HepG2 (cell line): ENCODE measurements at regions not wholly inside any gene's neighbourhood (a gene's known extent, or its start where the extent isn't known, plus 50 kb on each side); places are given as distances from the start of the nearest gene placed in this dataset.

ENCODE experiments used
- ATAC-seq: fragments of 200-7000 bp; cut with Tn5 transposase; 3 replicates; pipeline ENCODE4 v1.9.1; 2020; ENCODE audit warnings: mild to moderate bottlenecking, moderate library complexity
- BruUV-seq: library from RNA; stranded (reverse); fragments of 400-500 nt; replicated peaks from 2 replicates; lab custom pipeline; 2021; lab: Mats Ljungman, UMichigan
- CTCF ChIA-PET: fragments of 300-600 bp; formaldehyde crosslinking; extraction: SDS; loops from one replicate; lab custom pipeline; 2021; ENCODE audit warnings: low total read pairs, inconsistent platforms, low intra/inter-chr PET ratio; lab: Yijun Ruan, JAX
- POLR2A ChIA-PET: fragments of 350-600 bp; sonication (Branson Sonifier 250); formaldehyde crosslinking; loops from one replicate; lab custom pipeline; 2020; ENCODE audit warnings: antibody characterized with exemption, inconsistent platforms; lab: Yijun Ruan, JAX
- DNase-seq: peaks from one replicate; pipeline ENCODE4 v3.0.0-alpha.2; 2015; ENCODE audit warnings: low spot score
- FAIRE-seq: peaks from 3 replicates; lab custom pipeline; 2011; peaks lifted over from hg19 to GRCh38; lab: Jason Lieb, UNC
- H2AFZ ChIP-seq: one replicate; pipeline ENCODE4 v1.6.1; 2011; ENCODE audit warnings: low read length, inconsistent platforms
- H3K27ac ChIP-seq: fragments of 300-600 bp; 3 replicates; pipeline ENCODE4 v1.8.0; 2011; ENCODE audit warnings: mixed run types, mild to moderate bottlenecking, mixed read lengths, low read length, inconsistent platforms; ENCODE audit not compliant: insufficient read depth; ENCODE audit errors: extremely low read length
- H3K27me3 ChIP-seq, 2 experiments: fragments of 200-600 bp in 1 of 2; 2 replicates in 1 of 2; 3 replicates in 1 of 2; pipeline versions ENCODE4 v1.6.0 to v1.8.0; 2011; ENCODE audit warnings: low read length in 2 of 2, mild to moderate bottlenecking in 2 of 2, moderate library complexity in 2 of 2, inconsistent platforms in 1 of 2; ENCODE audit not compliant: insufficient read depth in 2 of 2, control insufficient read depth in 1 of 2
- H3K36me3 ChIP-seq, 2 experiments: fragments of 200-600 bp in 1 of 2; replicated peaks in 1 of 2; 2 replicates in 1 of 2; 3 replicates in 1 of 2; pipeline versions ENCODE4 v1.5.1 to v1.8.0; 2011; ENCODE audit warnings: low read length in 2 of 2, inconsistent platforms in 1 of 2; ENCODE audit not compliant: insufficient read depth in 2 of 2, control insufficient read depth in 1 of 2
- H3K4me1 ChIP-seq: 2 replicates; pipeline ENCODE4 v1.5.1; 2012; ENCODE audit warnings: low read length, inconsistent platforms; ENCODE audit not compliant: insufficient read depth
- H3K4me2 ChIP-seq: 2 replicates; pipeline ENCODE4 v1.6.0; 2011; ENCODE audit warnings: low read depth, low read length, inconsistent platforms
- H3K4me3 ChIP-seq, 3 experiments: fragments of 200-600 bp in 1 of 3; sonication (generic), shearing (Covaris generic) in 1 of 3; replicated peaks in 1 of 3; 2 replicates each; pipeline ENCODE4 v1.5.1; 2011 to 2016; ENCODE audit warnings: low read length in 3 of 3, inconsistent platforms in 2 of 3, low read depth in 2 of 3, mild to moderate bottlenecking in 2 of 3, control low read depth in 1 of 3, mixed read lengths in 1 of 3; ENCODE audit not compliant: insufficient read depth in 1 of 3
- H3K79me2 ChIP-seq: one replicate; pipeline ENCODE4 v1.6.1; 2011; ENCODE audit warnings: low read length, inconsistent platforms; ENCODE audit not compliant: insufficient read depth
- H3K9ac ChIP-seq: 2 replicates; pipeline ENCODE4 v1.6.0; 2011; ENCODE audit warnings: mild to moderate bottlenecking, low read depth, low read length, inconsistent platforms; ENCODE audit not compliant: insufficient read depth
- H3K9me3 ChIP-seq: 2 replicates; pipeline ENCODE4 v1.5.1; 2012; ENCODE audit warnings: mild to moderate bottlenecking, low read length
- H4K20me1 ChIP-seq: 2 replicates; pipeline ENCODE4 v1.6.0; 2011; ENCODE audit warnings: inconsistent platforms, mild to moderate bottlenecking, low read length, moderate library complexity; ENCODE audit not compliant: insufficient read depth
- FOXP4 ChIP-seq: sonication (generic); formaldehyde crosslinking; IDR thresholded peaks from 2 replicates; pipeline ENCODE4 v1.4.0; 2020; ENCODE audit warnings: missing genetic modification reagents
- HNRNPLL ChIP-seq: fragments of 200-400 bp; formaldehyde crosslinking; IDR thresholded peaks from 2 replicates; pipeline ENCODE4 v1.6.1; 2017; ENCODE audit warnings: mild to moderate bottlenecking, low read depth, low read length; ENCODE audit not compliant: poor library complexity, severe bottlenecking
- NFE2L2 ChIP-seq: fragments of 150-350 bp; IDR thresholded peaks from 2 replicates; pipeline ENCODE4 v1.6.1; 2014; ENCODE audit warnings: low read length
- RXRB ChIP-seq: IDR thresholded peaks from 2 replicates; pipeline ENCODE4 v1.6.1; 2016; ENCODE audit warnings: borderline replicate concordance, missing genetic modification reagents, missing compliant biosample characterization
- SIX4 ChIP-seq: sonication (generic); formaldehyde crosslinking; IDR thresholded peaks from 2 replicates; pipeline ENCODE4 v1.4.0; 2020; ENCODE audit warnings: missing genetic modification reagents
- SMAD1 ChIP-seq: sonication (generic); formaldehyde crosslinking; IDR thresholded peaks from 2 replicates; pipeline ENCODE4 v1.4.0; 2020; ENCODE audit warnings: missing genetic modification reagents, low read depth, mild to moderate bottlenecking, borderline replicate concordance
- TAF1 ChIP-seq: sonication (generic); formaldehyde crosslinking; IDR thresholded peaks from 2 replicates; pipeline ENCODE4 v1.4.0; 2020; ENCODE audit warnings: missing genetic modification reagents
- TOPORS ChIP-seq: sonication (generic); formaldehyde crosslinking; IDR thresholded peaks from 2 replicates; pipeline ENCODE4 v1.8.0; 2023; ENCODE audit warnings: mild to moderate bottlenecking, missing genetic modification reagents
- ZBTB20 ChIP-seq: sonication (generic); formaldehyde crosslinking; IDR thresholded peaks from 2 replicates; pipeline ENCODE4 v1.8.1; 2023; ENCODE audit warnings: missing genetic modification reagents, low read depth, mild to moderate bottlenecking, borderline replicate concordance
- ZNF484 ChIP-seq: sonication (generic); formaldehyde crosslinking; IDR thresholded peaks from 2 replicates; pipeline ENCODE4 v1.5.1; 2020; ENCODE audit warnings: mild to moderate bottlenecking, low read depth, missing genetic modification reagents, borderline replicate concordance
- ZNF605 ChIP-seq: sonication (generic); formaldehyde crosslinking; IDR thresholded peaks from 2 replicates; pipeline ENCODE4 v1.8.0; 2022; ENCODE audit warnings: mild to moderate bottlenecking, missing genetic modification reagents
- ZNF691 ChIP-seq: sonication (generic); formaldehyde crosslinking; IDR thresholded peaks from 2 replicates; pipeline ENCODE4 v1.4.0; 2020; ENCODE audit warnings: missing genetic modification reagents, low read depth, mild to moderate bottlenecking, borderline replicate concordance
- whole genome bisulfite sequencing: methylation state at CpG from one replicate; pipeline ENCODE4 v1.1.6; 2017; ENCODE audit warnings: low lambda C conversion rate; 5-methylcytosine and 5-hydroxymethylcytosine counted together
- in situ Hi-C: cut with HindIII; loops from 2 replicates; pipeline ENCODE4 v1.10.0; 2017; ENCODE audit warnings: low pct_unique_long_range_greater_than_20kb; ENCODE audit not compliant: extremely low pct_ligation_motif_present
- intact Hi-C: fragments of 100-400 bp; cut with micrococcal nuclease; formaldehyde crosslinking; loops from one replicate; pipeline ENCODE4 v1.10.0; 2022; ENCODE audit not compliant: unreplicated experiment
- TF ChIP-seq, protein P1 (sequence below): sonication (generic); formaldehyde crosslinking; IDR thresholded peaks from 2 replicates; pipeline ENCODE4 v1.4.0; 2020; ENCODE audit warnings: missing genetic modification reagents

GRCh38 chr16:79931721-79932120 lies 331.2 kb upstream of the MAF start:
- no peaks in the 10 kb centered on the region for H4K20me1 ChIP-seq
- ATAC-seq (no peak; the same call in 2 of the 3 replicates), DNase-seq (no peak), FAIRE-seq (no peak)
- CTCF ChIA-PET, result no interaction called here
- intact Hi-C loops, result no loop called here
- H3K27ac ChIP-seq, result no peak overlapping the region
- BruUV-seq, result no TSS peak
- WGBS, result 77% methylated on average over 1 of the region's 1 CpG
- TF ChIP-seq NFE2L2 (no peak), ZNF605 (CRISPR knock-in tag) (no peak), SMAD1 (CRISPR knock-in tag) (no peak), ZNF691 (no peak), RXRB (CRISPR knock-in tag) (no peak), ZBTB20 (no peak), TOPORS (CRISPR knock-in tag) (no peak), HNRNPLL (no peak), SIX4 (CRISPR knock-in tag) (no peak), ZNF484 (CRISPR knock-in tag) (no peak), FOXP4 (CRISPR knock-in tag) (no peak), TAF1 (no peak)
- TF ChIP-seq, protein P1, sequence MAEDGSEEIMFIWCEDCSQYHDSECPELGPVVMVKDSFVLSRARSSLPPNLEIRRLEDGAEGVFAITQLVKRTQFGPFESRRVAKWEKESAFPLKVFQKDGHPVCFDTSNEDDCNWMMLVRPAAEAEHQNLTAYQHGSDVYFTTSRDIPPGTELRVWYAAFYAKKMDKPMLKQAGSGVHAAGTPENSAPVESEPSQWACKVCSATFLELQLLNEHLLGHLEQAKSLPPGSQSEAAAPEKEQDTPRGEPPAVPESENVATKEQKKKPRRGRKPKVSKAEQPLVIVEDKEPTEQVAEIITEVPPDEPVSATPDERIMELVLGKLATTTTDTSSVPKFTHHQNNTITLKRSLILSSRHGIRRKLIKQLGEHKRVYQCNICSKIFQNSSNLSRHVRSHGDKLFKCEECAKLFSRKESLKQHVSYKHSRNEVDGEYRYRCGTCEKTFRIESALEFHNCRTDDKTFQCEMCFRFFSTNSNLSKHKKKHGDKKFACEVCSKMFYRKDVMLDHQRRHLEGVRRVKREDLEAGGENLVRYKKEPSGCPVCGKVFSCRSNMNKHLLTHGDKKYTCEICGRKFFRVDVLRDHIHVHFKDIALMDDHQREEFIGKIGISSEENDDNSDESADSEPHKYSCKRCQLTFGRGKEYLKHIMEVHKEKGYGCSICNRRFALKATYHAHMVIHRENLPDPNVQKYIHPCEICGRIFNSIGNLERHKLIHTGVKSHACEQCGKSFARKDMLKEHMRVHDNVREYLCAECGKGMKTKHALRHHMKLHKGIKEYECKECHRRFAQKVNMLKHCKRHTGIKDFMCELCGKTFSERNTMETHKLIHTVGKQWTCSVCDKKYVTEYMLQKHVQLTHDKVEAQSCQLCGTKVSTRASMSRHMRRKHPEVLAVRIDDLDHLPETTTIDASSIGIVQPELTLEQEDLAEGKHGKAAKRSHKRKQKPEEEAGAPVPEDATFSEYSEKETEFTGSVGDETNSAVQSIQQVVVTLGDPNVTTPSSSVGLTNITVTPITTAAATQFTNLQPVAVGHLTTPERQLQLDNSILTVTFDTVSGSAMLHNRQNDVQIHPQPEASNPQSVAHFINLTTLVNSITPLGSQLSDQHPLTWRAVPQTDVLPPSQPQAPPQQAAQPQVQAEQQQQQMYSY (CRISPR knock-in tag), result no peak
- no peak overlapping the region for H3K4me2 ChIP-seq
- POLR2A ChIA-PET, result no interaction called here
- H3K79me2 ChIP-seq, result no peaks in the 10 kb centered on the region
- H3K36me3 ChIP-seq, result no peaks in the 10 kb centered on the region
- H3K9ac ChIP-seq, result no peak overlapping the region
- no peak overlapping the region for H3K4me3 ChIP-seq
- no peak overlapping the region for H2AFZ ChIP-seq
- H3K27me3 ChIP-seq, result no peaks in the 10 kb centered on the region
- in situ Hi-C loops, result no loop called here
- H3K9me3 ChIP-seq, result no peaks in the 10 kb centered on the region
- H3K4me1 ChIP-seq, result no peaks in the 10 kb centered on the region
